Esophagus squamous epithelium (tissue), 5 donors: ENCODE measurements at regions not wholly inside any gene's neighbourhood (a gene's known extent, or its start where the extent isn't known, plus 50 kb on each side); places are given as distances from the start of the nearest gene placed in this dataset.

Experiments
- DNase-seq: peaks from one replicate; lab custom pipeline; 2025; lab: John Stamatoyannopoulos, UW
- H3K27ac ChIP-seq, 4 donors: fragments of 200-600 bp; sonication (generic); one replicate each; pipeline ENCODE4 v1.5.1; 2016 to 2019; ENCODE audit warnings: mild to moderate bottlenecking in 1 of 4
- H3K27me3 ChIP-seq, 4 donors: fragments of 200-600 bp; sonication (generic); 1 replicate in 3 of 4; 2 replicates in 1 of 4; pipeline versions ENCODE4 v1.5.1 to v1.6.0; 2017 to 2021; ENCODE audit warnings: antibody characterized with exemption in 1 of 4
- H3K36me3 ChIP-seq, 3 donors: fragments of 200-600 bp; sonication (generic); one replicate each; pipeline ENCODE4 v1.5.1; 2016 to 2019
- H3K4me1 ChIP-seq, 3 donors: fragments of 200-600 bp; sonication (generic); one replicate each; pipeline ENCODE4 v1.5.1; 2017 to 2019
- H3K4me3 ChIP-seq, 4 donors: fragments of 200-600 bp; sonication (generic); 1 replicate in 3 of 4; 2 replicates in 1 of 4; pipeline ENCODE4 v1.5.1; 2016 to 2019; ENCODE audit warnings: mild to moderate bottlenecking in 2 of 4, moderate library complexity in 1 of 4
- H3K9me3 ChIP-seq, 3 donors: fragments of 200-600 bp; sonication (generic); one replicate each; pipeline ENCODE4 v1.5.1; 2016 to 2019
- POLR2A ChIP-seq, 4 donors: fragments of 450-650 bp; IDR thresholded peaks; one replicate each; pipeline ENCODE4 v1.6.1; 2017; ENCODE audit warnings: antibody characterized with exemption in 4 of 4, mild to moderate bottlenecking in 4 of 4, moderate library complexity in 3 of 4
- WGBS, 2 donors: methylation state at CpG; one replicate each; pipeline ENCODE4 v1.1.5; 2018; 5-methylcytosine and 5-hydroxymethylcytosine counted together
- intact Hi-C: fragments of 100-400 bp; cut with DNase I; formaldehyde crosslinking; loops from one replicate; pipeline ENCODE4 v1.15.0; 2022
- TF ChIP-seq, protein P1 (sequence below), 6 experiments: fragments of 450-650 bp in 4 of 6; fragments of 200-600 bp in 2 of 6; sonication (generic) in 2 of 6; IDR thresholded peaks; one replicate each; pipeline ENCODE4 v1.5.1; 2016 to 2019; ENCODE audit warnings: antibody characterized with exemption in 6 of 6, mild to moderate bottlenecking in 4 of 6, moderate library complexity in 4 of 6
- donor health status: DM: yes; HTN: yes; CAD: no.

DNA sequence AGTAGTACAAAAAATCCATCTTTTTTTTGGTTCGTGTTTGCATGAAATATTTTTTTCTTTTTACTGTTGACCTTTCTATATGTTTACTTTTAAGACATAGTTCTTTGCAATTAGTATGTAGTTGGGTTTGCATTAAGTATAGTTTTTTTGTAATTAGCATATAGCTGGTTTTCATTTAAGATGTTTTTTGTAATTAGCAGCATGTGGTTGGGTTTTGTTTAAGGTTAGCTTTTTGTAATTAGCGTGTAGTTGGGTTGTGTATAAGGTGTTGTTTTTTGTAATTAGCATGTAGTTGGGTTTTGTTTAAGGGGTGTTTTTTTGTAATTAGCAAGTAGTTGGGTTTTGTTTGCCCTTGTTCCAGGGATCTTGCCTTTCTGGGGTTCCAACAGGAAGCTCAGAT lies 193.1 kb downstream of the LPIN1 start:
- DNase-seq: no peak
- intact Hi-C loops: no loop called here
- peaks cover 0 to 19% (median 9%) of the 10 kb centered on the region in 3 donors for H3K4me1 ChIP-seq
- TF ChIP-seq POLR2A (IDR thresholded peaks at IDR 0.05): no peak
- TF ChIP-seq, protein P1, sequence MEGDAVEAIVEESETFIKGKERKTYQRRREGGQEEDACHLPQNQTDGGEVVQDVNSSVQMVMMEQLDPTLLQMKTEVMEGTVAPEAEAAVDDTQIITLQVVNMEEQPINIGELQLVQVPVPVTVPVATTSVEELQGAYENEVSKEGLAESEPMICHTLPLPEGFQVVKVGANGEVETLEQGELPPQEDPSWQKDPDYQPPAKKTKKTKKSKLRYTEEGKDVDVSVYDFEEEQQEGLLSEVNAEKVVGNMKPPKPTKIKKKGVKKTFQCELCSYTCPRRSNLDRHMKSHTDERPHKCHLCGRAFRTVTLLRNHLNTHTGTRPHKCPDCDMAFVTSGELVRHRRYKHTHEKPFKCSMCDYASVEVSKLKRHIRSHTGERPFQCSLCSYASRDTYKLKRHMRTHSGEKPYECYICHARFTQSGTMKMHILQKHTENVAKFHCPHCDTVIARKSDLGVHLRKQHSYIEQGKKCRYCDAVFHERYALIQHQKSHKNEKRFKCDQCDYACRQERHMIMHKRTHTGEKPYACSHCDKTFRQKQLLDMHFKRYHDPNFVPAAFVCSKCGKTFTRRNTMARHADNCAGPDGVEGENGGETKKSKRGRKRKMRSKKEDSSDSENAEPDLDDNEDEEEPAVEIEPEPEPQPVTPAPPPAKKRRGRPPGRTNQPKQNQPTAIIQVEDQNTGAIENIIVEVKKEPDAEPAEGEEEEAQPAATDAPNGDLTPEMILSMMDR (IDR thresholded peaks at IDR 0.05): no peak
- no peaks in the 10 kb centered on the region for H3K27me3 ChIP-seq
- no peaks in the 10 kb centered on the region for H3K9me3 ChIP-seq
- 63 to 76% methylated on average over 2 of the region's 2 CpGs for WGBS, 2 donors
- H3K4me3 ChIP-seq: no peak overlapping the region
- peak overlapping the region in 1 of 4 donors; percentile 80 for H3K27ac ChIP-seq
- no peaks in the 10 kb centered on the region for H3K36me3 ChIP-seq

- Histone ChIP-seq H3K27me3 (no peaks in the 10 kb centered on the region), H3K4me3 (no peak overlapping the region), H3K27ac (no peak overlapping the region), H3K36me3 (no peaks in the 10 kb centered on the region), H3K9me3 (no peaks in the 10 kb centered on the region), H3K4me1 (peaks cover 0 to 19% (median 9%) of the 10 kb centered on the region in 3 donors)
- WGBS, 2 donors: 91 to 99% methylated on average over 3 of the region's 3 CpGs
- TF ChIP-seq, protein P1 (IDR thresholded peaks at IDR 0.05): no peak
- TF ChIP-seq POLR2A (IDR thresholded peaks at IDR 0.05): no peak
- no peak for DNase-seq
- intact Hi-C loops: no loop called here
Measured at GRCh38 chr2:11940121-11940743, 193.8 kb downstream of the LPIN1 start.

- H3K27me3 ChIP-seq: no peaks in the 10 kb centered on the region
- intact Hi-C loops: no loop called here
- DNase-seq: no peak
- whole genome bisulfite sequencing, 2 donors: 86 to 90% methylated on average over 4 of the region's 4 CpGs
- no peak overlapping the region for H3K4me3 ChIP-seq
- no peaks in the 10 kb centered on the region for H3K36me3 ChIP-seq
- no peak for TF ChIP-seq POLR2A (IDR thresholded peaks at IDR 0.05)
- TF ChIP-seq, protein P1 (IDR thresholded peaks at IDR 0.05): no peak
- H3K4me1 ChIP-seq: peaks cover 0 to 19% (median 9%) of the 10 kb centered on the region in 3 donors
- H3K27ac ChIP-seq: no peak overlapping the region
- H3K9me3 ChIP-seq: no peaks in the 10 kb centered on the region
Measured at GRCh38 chr2:11940799-11941198, 194.4 kb downstream of the LPIN1 start.

DNA sequence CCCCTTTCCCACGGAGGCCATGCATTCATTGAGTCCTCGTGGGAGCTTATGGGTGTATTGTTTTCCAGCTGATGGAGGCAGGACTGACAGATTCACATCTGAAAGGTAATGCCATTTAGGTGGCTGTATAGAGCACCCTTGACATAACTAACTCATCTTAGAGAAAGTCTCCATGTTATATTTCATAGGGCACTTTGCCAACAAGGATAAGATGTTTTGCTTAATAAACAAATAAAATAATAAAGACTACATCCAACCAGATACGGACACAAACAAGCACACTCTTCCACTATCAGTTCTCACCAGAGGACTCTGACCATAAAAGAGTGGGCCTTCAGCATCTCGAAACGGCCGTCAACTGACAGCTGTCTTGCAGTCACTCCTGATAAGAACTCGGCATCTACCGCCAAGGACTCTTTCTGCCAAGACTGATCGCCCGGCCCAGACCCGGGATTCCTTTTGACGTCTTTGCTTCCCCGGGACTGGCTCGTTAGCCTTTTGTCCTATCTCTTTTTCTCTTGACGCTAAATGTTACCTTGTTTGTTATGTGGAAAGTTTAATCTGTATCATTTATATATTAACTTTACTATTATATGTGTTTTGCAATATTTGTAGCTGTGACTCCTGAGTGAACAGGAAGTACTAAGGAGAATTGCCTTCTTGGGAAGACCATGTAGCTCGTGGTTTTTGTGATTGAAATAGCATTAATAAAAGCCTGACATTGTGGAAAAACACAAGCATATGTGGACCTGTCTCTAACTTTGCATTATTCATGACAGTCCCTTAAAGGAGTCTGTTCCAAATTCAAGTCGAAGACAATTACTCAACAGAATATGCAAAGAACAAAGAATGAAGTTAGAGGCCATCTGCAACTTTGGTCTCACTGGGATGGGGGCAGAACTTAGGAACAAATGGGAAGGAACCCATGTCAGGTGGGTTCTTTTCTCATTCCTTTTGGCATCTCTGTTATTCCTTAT lies 195.1 kb downstream of the LPIN1 start:
- H3K4me1 ChIP-seq: peaks cover 0 to 19% (median 9%) of the 10 kb centered on the region in 3 donors
- no peaks in the 10 kb centered on the region for H3K36me3 ChIP-seq
- WGBS, 2 donors: 81 to 85% methylated on average over 17 of the region's 17 CpGs
- H3K4me3 ChIP-seq: no peak overlapping the region
- TF ChIP-seq, protein P1 (IDR thresholded peaks at IDR 0.05): no peak
- TF ChIP-seq POLR2A (IDR thresholded peaks at IDR 0.05): no peak
- no peak for DNase-seq
- H3K9me3 ChIP-seq: no peaks in the 10 kb centered on the region
- H3K27me3 ChIP-seq: no peaks in the 10 kb centered on the region
- intact Hi-C loops: no loop called here
- no peak overlapping the region for H3K27ac ChIP-seq

- no peak for DNase-seq
- Histone ChIP-seq H3K36me3 (no peaks in the 10 kb centered on the region), H3K27ac (no peak overlapping the region), H3K9me3 (no peaks in the 10 kb centered on the region), H3K27me3 (no peaks in the 10 kb centered on the region), H3K4me3 (no peak overlapping the region), H3K4me1 (peaks cover 0 to 19% (median 9%) of the 10 kb centered on the region in 3 donors)
- TF ChIP-seq POLR2A (IDR thresholded peaks at IDR 0.05): no peak
- TF ChIP-seq, protein P1 (IDR thresholded peaks at IDR 0.05): no peak
- intact Hi-C loops: no loop called here
- WGBS, 2 donors: 87% methylated on average over 5 of the region's 5 CpGs
Measured at GRCh38 chr2:11942178-11942569, 195.7 kb downstream of the LPIN1 start.
